ENCODE measurements at regions not wholly inside any gene's neighbourhood (a gene's known extent, or its start where the extent isn't known, plus 50 kb on each side); places are given as distances from the start of the nearest gene placed in this dataset.

GRCh38 chr16:51445250-51445649 lies 294.2 kb upstream of the SALL1 start:
- H3K4me3 ChIP-seq (ENCODE audit: low read length): no peak overlapping the region
- no peaks in the 10 kb centered on the region for H4K20me1 ChIP-seq (ENCODE audit: insufficient read depth, low read length)
- no peak overlapping the region for H2AFZ ChIP-seq (ENCODE audit: low read depth, low read length)
- no peak for TF ChIP-seq CTCF (IDR thresholded peaks at IDR 0.05; ENCODE audit: low read depth, low read length)
- TF ChIP-seq EZH2phosphoT487 (IDR thresholded peaks at IDR 0.05; ENCODE audit: low read depth): no peak
- no peaks in the 10 kb centered on the region for H3K36me3 ChIP-seq (replicated peaks; ENCODE audit: low read depth, low read length)
- no peaks in the 10 kb centered on the region for H3K9me3 ChIP-seq (ENCODE audit: insufficient read depth, low read length)
- peaks cover 6% of the 10 kb centered on the region; the same call in 1 of the 2 replicates for H3K27me3 ChIP-seq (ENCODE audit: low read depth, low read length)
- H3K9ac ChIP-seq (ENCODE audit: low read length): no peak overlapping the region
- no peak overlapping the region for H3K4me2 ChIP-seq (ENCODE audit: low read length)
- H3K27ac ChIP-seq (ENCODE audit: low read length): no peak overlapping the region
- no peaks in the 10 kb centered on the region for H3K4me1 ChIP-seq (ENCODE audit: low read length)
- no peaks in the 10 kb centered on the region for H3K79me2 ChIP-seq (ENCODE audit: low read length)

GRCh38 chr16:51443934-51444333 lies 292.9 kb upstream of the SALL1 start:
- Histone ChIP-seq H3K4me2 (ENCODE audit: low read length) (no peak overlapping the region), H3K27me3 (ENCODE audit: low read depth, low read length) (peaks cover 9% of the 10 kb centered on the region; the same call in 1 of the 2 replicates), H3K4me3 (ENCODE audit: low read length) (no peak overlapping the region), H3K27ac (ENCODE audit: low read length) (no peak overlapping the region), H3K9ac (ENCODE audit: low read length) (no peak overlapping the region), H3K4me1 (ENCODE audit: low read length) (no peaks in the 10 kb centered on the region), H3K9me3 (ENCODE audit: insufficient read depth, low read length) (no peaks in the 10 kb centered on the region), H4K20me1 (ENCODE audit: insufficient read depth, low read length) (no peaks in the 10 kb centered on the region), H3K36me3 (replicated peaks; ENCODE audit: low read depth, low read length) (no peaks in the 10 kb centered on the region), H3K79me2 (ENCODE audit: low read length) (no peaks in the 10 kb centered on the region), H2AFZ (ENCODE audit: low read depth, low read length) (no peak overlapping the region)
- TF ChIP-seq EZH2phosphoT487 (IDR thresholded peaks at IDR 0.05; ENCODE audit: low read depth): no peak
- TF ChIP-seq CTCF (IDR thresholded peaks at IDR 0.05; ENCODE audit: low read depth, low read length): no peak

- Histone ChIP-seq H3K27ac (ENCODE audit: low read length) (no peak overlapping the region), H3K27me3 (ENCODE audit: low read depth, low read length) (peaks cover 9% of the 10 kb centered on the region; the same call in 1 of the 2 replicates), H3K4me3 (ENCODE audit: low read length) (no peak overlapping the region), H3K36me3 (replicated peaks; ENCODE audit: low read depth, low read length) (no peaks in the 10 kb centered on the region), H3K9ac (ENCODE audit: low read length) (no peak overlapping the region), H3K4me1 (ENCODE audit: low read length) (no peaks in the 10 kb centered on the region), H3K9me3 (ENCODE audit: insufficient read depth, low read length) (no peaks in the 10 kb centered on the region), H4K20me1 (ENCODE audit: insufficient read depth, low read length) (no peaks in the 10 kb centered on the region), H3K4me2 (ENCODE audit: low read length) (no peak overlapping the region), H2AFZ (ENCODE audit: low read depth, low read length) (no peak overlapping the region), H3K79me2 (ENCODE audit: low read length) (no peaks in the 10 kb centered on the region)
- no peak for TF ChIP-seq EZH2phosphoT487 (IDR thresholded peaks at IDR 0.05; ENCODE audit: low read depth)
- TF ChIP-seq CTCF (IDR thresholded peaks at IDR 0.05; ENCODE audit: low read depth, low read length): no peak
These were observed 291.2 kb upstream of the SALL1 start for GRCh38 chr16:51442141-51442870.

GRCh38 chr16:51440131-51440889 lies 289.2 kb upstream of the SALL1 start:
- no peak overlapping the region for H3K27ac ChIP-seq (ENCODE audit: low read length)
- no peaks in the 10 kb centered on the region for H4K20me1 ChIP-seq (ENCODE audit: insufficient read depth, low read length)
- peaks cover 9% of the 10 kb centered on the region; the same call in 1 of the 2 replicates for H3K27me3 ChIP-seq (ENCODE audit: low read depth, low read length)
- no peaks in the 10 kb centered on the region for H3K4me1 ChIP-seq (ENCODE audit: low read length)
- no peaks in the 10 kb centered on the region for H3K9me3 ChIP-seq (ENCODE audit: insufficient read depth, low read length)
- no peaks in the 10 kb centered on the region for H3K79me2 ChIP-seq (ENCODE audit: low read length)
- H3K36me3 ChIP-seq (replicated peaks; ENCODE audit: low read depth, low read length): no peaks in the 10 kb centered on the region
- no peak overlapping the region for H2AFZ ChIP-seq (ENCODE audit: low read depth, low read length)
- TF ChIP-seq CTCF (IDR thresholded peaks at IDR 0.05; ENCODE audit: low read depth, low read length) (no peak), EZH2phosphoT487 (IDR thresholded peaks at IDR 0.05; ENCODE audit: low read depth) (no peak)
- no peak overlapping the region for H3K4me2 ChIP-seq (ENCODE audit: low read length)
- no peak overlapping the region for H3K4me3 ChIP-seq (ENCODE audit: low read length)
- no peak overlapping the region for H3K9ac ChIP-seq (ENCODE audit: low read length)
